ENCODE measurements at regions not wholly inside any gene's neighbourhood (a gene's known extent, or its start where the extent isn't known, plus 50 kb on each side); places are given as distances from the start of the nearest gene placed in this dataset.

- ATAC-seq, result no peak
- no peak for DNase-seq (ENCODE audit: low read depth, low spot score)
- Histone ChIP-seq H4K20me1 (ENCODE audit: insufficient read depth) (no peaks in the 10 kb centered on the region), H3K9me3 (ENCODE audit: control insufficient read depth in 1 of 2, insufficient read depth in 1 of 2, low read depth in 1 of 2, low read length in 2 of 2) (no peaks in the 10 kb centered on the region), H3K9me2 (ENCODE audit: insufficient read depth) (no peaks in the 10 kb centered on the region), H3K4me2 (ENCODE audit: low read length) (no peak overlapping the region), H3K36me3 (ENCODE audit: control insufficient read depth in 1 of 2, insufficient read depth in 2 of 2, low read length in 2 of 2) (no peaks in the 10 kb centered on the region), H3K4me1 (ENCODE audit: control insufficient read depth in 1 of 2, insufficient read depth in 2 of 2, low read length in 2 of 2) (no peaks in the 10 kb centered on the region), H3K27me3 (ENCODE audit: insufficient read depth, low read length) (no peaks in the 10 kb centered on the region), H3K79me2 (ENCODE audit: insufficient read depth, low read length) (no peaks in the 10 kb centered on the region), H3K9ac (ENCODE audit: low read length) (no peak overlapping the region), H3K4me3 (replicated peaks in 1 of 2; ENCODE audit: low read depth in 1 of 2, low read length in 2 of 2) (no peak overlapping the region), H2AFZ (ENCODE audit: low read depth, low read length, poor library complexity, severe bottlenecking) (no peak overlapping the region), H3K27ac (ENCODE audit: low read depth, low read length) (no peak overlapping the region)
- RAD21 ChIA-PET (ENCODE audit: low non-redundant PET in 1 of 2, low total read pairs in 2 of 2, uncharacterized antibody in 2 of 2, unreplicated experiment in 2 of 2), result no interaction called here
- TF ChIP-seq REST (IDR thresholded peaks at IDR 0.05; ENCODE audit: low read depth), result no peak
- no peak for TF ChIP-seq MAX (IDR thresholded peaks at IDR 0.05)
- no peak for TF ChIP-seq JUND (IDR thresholded peaks at IDR 0.05)
- no peak for TF ChIP-seq RAD21 (IDR thresholded peaks at IDR 0.05; ENCODE audit: low read depth)
- TF ChIP-seq FOSL1 (IDR thresholded peaks at IDR 0.05; ENCODE audit: low read depth), result no peak
- no peak for TF ChIP-seq YY1 (IDR thresholded peaks at IDR 0.05; ENCODE audit: extremely low read depth, insufficient replicate concordance, low read depth, low read length)
- POLR2A ChIA-PET, result no interaction called here
- CTCF ChIA-PET, result no interaction called here
- intact Hi-C loops (cut with micrococcal nuclease), result no loop called here
- no TSS peak for BruUV-seq (replicated peaks)
Observed at GRCh38 chr15:53165988-53166683, 376.0 kb upstream of the ONECUT1 start.
